ENCODE measurements at regions not wholly inside any gene's neighbourhood (a gene's known extent, or its start where the extent isn't known, plus 50 kb on each side); places are given as distances from the start of the nearest gene placed in this dataset.

- H3K4me2 ChIP-seq (ENCODE audit: low read length): no peak overlapping the region
These were observed 124.7 kb upstream of the TLL1 start for GRCh38 chr4:165748321-165748720.

GRCh38 chr4:165751882-165752281 lies 121.2 kb upstream of the TLL1 start:
- no peaks in the 10 kb centered on the region for H3K36me3 ChIP-seq (ENCODE audit: insufficient read depth, low read length)
- no peak for TF ChIP-seq RAD21 (conservative IDR thresholded peaks at IDR 0.05)
- no peak for TF ChIP-seq TAF1 (IDR thresholded peaks at IDR 0.05; ENCODE audit: low read depth)
- TF ChIP-seq REST (IDR thresholded peaks at IDR 0.05; ENCODE audit: borderline replicate concordance): no peak
- no peak for TF ChIP-seq SMC3 (conservative IDR thresholded peaks at IDR 0.05; ENCODE audit: poor library complexity)
- TF ChIP-seq EP300 (conservative IDR thresholded peaks at IDR 0.05; ENCODE audit: poor library complexity, severe bottlenecking): no peak
- TF ChIP-seq EZH2 (IDR thresholded peaks at IDR 0.05; ENCODE audit: borderline replicate concordance, insufficient read depth, low read length, poor library complexity, severe bottlenecking): no peak
- no peak for TF ChIP-seq MXI1 (conservative IDR thresholded peaks at IDR 0.05; ENCODE audit: poor library complexity, severe bottlenecking)
- TF ChIP-seq POLR2AphosphoS5 (IDR thresholded peaks at IDR 0.05): no peak
- TF ChIP-seq CTCF (IDR thresholded peaks at IDR 0.05; ENCODE audit: poor library complexity, severe bottlenecking): no peak
- H3K9me2 ChIP-seq (ENCODE audit: insufficient read depth, low read length): no peaks in the 10 kb centered on the region
- H3K4me3 ChIP-seq (ENCODE audit: low read length): no peak overlapping the region
- no peaks in the 10 kb centered on the region for H4K20me1 ChIP-seq (ENCODE audit: insufficient read depth)
- H3K27me3 ChIP-seq (ENCODE audit: insufficient read depth, low read depth, low read length): no peaks in the 10 kb centered on the region
- H3K27ac ChIP-seq (ENCODE audit: low read length): no peak overlapping the region
- H3K9ac ChIP-seq (ENCODE audit: low read length): no peak overlapping the region
- H2AFZ ChIP-seq (ENCODE audit: low read depth, low read length): no peak overlapping the region
- no peaks in the 10 kb centered on the region for H3K79me2 ChIP-seq (replicated peaks; ENCODE audit: insufficient read depth, low read length)
- no peak overlapping the region for H3K4me2 ChIP-seq (ENCODE audit: low read length)
- H3K9me3 ChIP-seq (ENCODE audit: low read length): no peaks in the 10 kb centered on the region
- H3F3A ChIP-seq (ENCODE audit: insufficient read depth, low read length, poor library complexity, severe bottlenecking): no peaks in the 10 kb centered on the region

More at GRCh38 chr4:165748321-165748720, 124.7 kb upstream of the TLL1 start:
- no peaks in the 10 kb centered on the region for H3F3A ChIP-seq (ENCODE audit: insufficient read depth, low read length, poor library complexity, severe bottlenecking)
- H3K9me2 ChIP-seq (ENCODE audit: insufficient read depth, low read length): no peaks in the 10 kb centered on the region
- H3K9ac ChIP-seq (ENCODE audit: low read length): no peak overlapping the region
- H3K27ac ChIP-seq (ENCODE audit: low read length): no peak overlapping the region
- H4K20me1 ChIP-seq (ENCODE audit: insufficient read depth): no peaks in the 10 kb centered on the region
- no peaks in the 10 kb centered on the region for H3K79me2 ChIP-seq (replicated peaks; ENCODE audit: insufficient read depth, low read length)
- H2AFZ ChIP-seq (ENCODE audit: low read depth, low read length): no peak overlapping the region
- no peaks in the 10 kb centered on the region for H3K36me3 ChIP-seq (ENCODE audit: insufficient read depth, low read length)
- TF ChIP-seq POLR2AphosphoS5 (IDR thresholded peaks at IDR 0.05): no peak
- no peak for TF ChIP-seq REST (IDR thresholded peaks at IDR 0.05; ENCODE audit: borderline replicate concordance)
- TF ChIP-seq CTCF (IDR thresholded peaks at IDR 0.05; ENCODE audit: poor library complexity, severe bottlenecking): no peak
- no peak overlapping the region for H3K4me3 ChIP-seq (ENCODE audit: low read length)
- no peaks in the 10 kb centered on the region for H3K9me3 ChIP-seq (ENCODE audit: low read length)
- no peaks in the 10 kb centered on the region for H3K27me3 ChIP-seq (ENCODE audit: insufficient read depth, low read depth, low read length)
